ENCODE measurements at regions not wholly inside any gene's neighbourhood (a gene's known extent, or its start where the extent isn't known, plus 50 kb on each side); places are given as distances from the start of the nearest gene placed in this dataset.
A peak's percentile ranks its signal among the peaks of the same experiment; 100 is the strongest.
"Not testable (repeated sequence)": the region's sequence is repeated elsewhere in the genome, so short reads cannot be mapped to it uniquely, and the experiment has no call there.

DNA sequence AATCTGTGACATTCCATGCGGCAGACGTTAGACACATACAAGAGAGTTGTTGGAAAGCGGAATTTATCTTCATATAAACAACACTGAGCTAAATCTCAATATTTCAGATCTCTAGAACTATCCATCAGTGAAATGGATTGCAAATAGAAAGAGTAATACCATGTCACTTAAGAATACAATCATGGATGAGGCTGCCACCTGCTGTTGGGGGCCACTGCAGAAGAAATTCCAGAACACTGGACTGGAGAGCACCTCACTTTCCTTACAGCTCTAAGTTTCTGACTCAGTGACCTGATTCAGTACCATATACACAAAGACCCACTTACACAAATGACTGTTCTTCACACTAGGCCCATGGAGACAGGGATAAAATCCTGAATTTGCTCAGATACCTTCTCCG lies 75.1 kb upstream of the TP53BP2 start:
- TF ChIP-seq CTCF (conservative IDR thresholded peaks at IDR 0.05; ENCODE audit: low read depth, low read length) = peak; percentile 21
- H3K4me3 ChIP-seq (ENCODE audit: low read length); DNase-seq (ENCODE audit: low read depth): not testable (repeated sequence)

GRCh38 chr1:223915476-223915875 lies 69.7 kb upstream of the TP53BP2 start:
- not testable (repeated sequence) for DNase-seq (ENCODE audit: low read depth); H3K4me3 ChIP-seq (ENCODE audit: low read length)

- H3K4me3 ChIP-seq (ENCODE audit: low read length); DNase-seq (ENCODE audit: low read depth): not testable (repeated sequence)
Observed at GRCh38 chr1:223913715-223914114, 68.0 kb upstream of the TP53BP2 start.

- not testable (repeated sequence) for DNase-seq (ENCODE audit: low read depth); H3K4me3 ChIP-seq (ENCODE audit: low read length)
- TF ChIP-seq CTCF (conservative IDR thresholded peaks at IDR 0.05; ENCODE audit: low read depth, low read length) = peak; percentile 15
Observed at GRCh38 chr1:223907943-223908587, 62.3 kb upstream of the TP53BP2 start.

DNA sequence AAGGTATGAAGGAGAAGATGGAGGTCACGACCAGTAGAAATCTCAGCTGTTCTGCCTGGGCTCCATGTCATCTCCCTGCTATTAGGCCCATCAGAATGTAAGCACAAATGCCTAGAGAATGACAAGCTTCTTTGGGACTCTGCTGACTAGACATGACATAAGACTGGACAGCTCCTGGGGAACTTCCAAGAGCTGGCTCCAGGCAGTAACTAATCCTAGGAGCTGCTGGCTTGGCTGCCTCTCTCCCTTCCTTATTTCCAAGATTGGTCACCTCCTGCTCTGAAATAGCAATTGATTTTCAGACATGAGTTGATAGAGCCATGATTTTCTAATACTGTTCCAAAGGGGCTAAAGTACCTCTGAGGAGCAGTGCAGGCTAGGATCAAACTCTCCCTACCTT lies 57.5 kb upstream of the TP53BP2 start:
- H3K4me3 ChIP-seq (ENCODE audit: low read length); DNase-seq (ENCODE audit: low read depth): not testable (repeated sequence)

- H3K4me3 ChIP-seq (ENCODE audit: low read length); DNase-seq (ENCODE audit: low read depth): not testable (repeated sequence)
Observed at GRCh38 chr1:223899775-223900174, 54.0 kb upstream of the TP53BP2 start.

- DNase-seq (ENCODE audit: low read depth); H3K4me3 ChIP-seq (ENCODE audit: low read length): not testable (repeated sequence)
Observed at GRCh38 chr1:223897097-223897496, 51.4 kb upstream of the TP53BP2 start.

DNA sequence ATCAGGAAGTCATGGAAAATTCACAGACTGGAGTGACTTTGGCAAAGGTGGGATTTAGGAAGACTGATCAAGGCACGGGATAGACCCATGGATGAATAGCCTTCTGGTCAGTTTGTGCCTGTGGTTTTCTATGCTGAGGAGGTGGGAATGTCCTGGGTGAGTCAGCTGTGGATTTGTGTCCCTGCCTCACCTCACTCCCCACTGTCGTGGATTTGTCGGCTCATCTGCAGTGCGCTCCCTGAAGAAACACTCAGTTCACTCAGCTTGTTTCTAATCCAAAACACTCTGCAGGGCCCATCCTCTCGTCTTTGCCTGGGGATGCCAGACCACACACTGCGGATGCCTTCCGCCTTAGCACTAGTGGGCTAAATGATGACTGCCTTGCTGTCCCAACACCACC lies 50.2 kb upstream of the TP53BP2 start:
- DNase-seq (ENCODE audit: low read depth); H3K4me3 ChIP-seq (ENCODE audit: low read length): not testable (repeated sequence)
